Liver (tissue), 7 donors: ENCODE measurements at regions not wholly inside any gene's neighbourhood (a gene's known extent, or its start where the extent isn't known, plus 50 kb on each side); places are given as distances from the start of the nearest gene placed in this dataset.

Experiments
- DNase-seq: peaks from one replicate; pipeline ENCODE4 v3.0.0-alpha.2; 2017; ENCODE audit warnings: low spot score
- H3K27ac ChIP-seq, 2 donors: one replicate each; pipeline ENCODE4 v1.7.0; 2013; ENCODE audit warnings: inconsistent platforms in 2 of 2, low read length in 2 of 2, control low read depth in 1 of 2, low read depth in 1 of 2, mild to moderate bottlenecking in 1 of 2
- H3K27me3 ChIP-seq, 4 donors: one replicate each; pipeline versions ENCODE4 v1.6.1 to v1.7.0; 2013; ENCODE audit warnings: low read length in 3 of 4, inconsistent platforms in 1 of 4, mild to moderate bottlenecking in 1 of 4, moderate library complexity in 1 of 4; ENCODE audit not compliant: control insufficient read depth in 4 of 4, insufficient read depth in 4 of 4
- H3K36me3 ChIP-seq, 4 donors: one replicate each; pipeline versions ENCODE4 v1.6.1 to v1.7.0; 2013; ENCODE audit warnings: low read length in 3 of 4, mild to moderate bottlenecking in 3 of 4, low read depth in 1 of 4, moderate library complexity in 1 of 4; ENCODE audit not compliant: control insufficient read depth in 4 of 4, insufficient read depth in 3 of 4
- H3K4me1 ChIP-seq, 4 donors: one replicate each; pipeline versions ENCODE4 v1.6.1 to v1.7.0; 2013; ENCODE audit warnings: low read length in 3 of 4, mild to moderate bottlenecking in 3 of 4, moderate library complexity in 1 of 4; ENCODE audit not compliant: control insufficient read depth in 4 of 4, insufficient read depth in 4 of 4
- H3K4me3 ChIP-seq, 3 donors: one replicate each; pipeline versions ENCODE4 v1.6.1 to v1.7.0; 2013; ENCODE audit warnings: low read length in 3 of 3, control low read depth in 1 of 3, low read depth in 1 of 3, mild to moderate bottlenecking in 1 of 3
- H3K9ac ChIP-seq, 2 donors: one replicate each; pipeline ENCODE4 v1.7.0; 2013; ENCODE audit warnings: low read length in 2 of 2, mild to moderate bottlenecking in 2 of 2, moderate library complexity in 2 of 2, control low read depth in 1 of 2, low read depth in 1 of 2
- H3K9me3 ChIP-seq, 4 donors: one replicate each; pipeline versions ENCODE4 v1.6.1 to v1.7.0; 2013; ENCODE audit warnings: low read length in 3 of 4; ENCODE audit not compliant: control insufficient read depth in 4 of 4
- HNF4A ChIP-seq, 2 donors: conservative IDR thresholded peaks; 2 replicates each; pipeline ENCODE4 v1.6.1; 2016; ENCODE audit warnings: antibody characterized with exemption in 2 of 2, mild to moderate bottlenecking in 2 of 2
- HNF4G ChIP-seq: IDR thresholded peaks from 2 replicates; pipeline ENCODE4 v1.6.1; 2016; ENCODE audit warnings: antibody characterized with exemption
- JUND ChIP-seq, 2 donors: IDR thresholded peaks; 2 replicates each; pipeline ENCODE4 v1.6.1; 2016; ENCODE audit warnings: antibody characterized with exemption in 2 of 2
- NR2F2 ChIP-seq: IDR thresholded peaks from 2 replicates; pipeline ENCODE4 v1.6.1; 2016; ENCODE audit warnings: antibody characterized with exemption
- RAD21 ChIP-seq, 2 donors: IDR thresholded peaks; 2 replicates each; pipeline ENCODE4 v1.6.1; 2016; ENCODE audit warnings: antibody characterized with exemption in 2 of 2, mild to moderate bottlenecking in 2 of 2
- RXRA ChIP-seq, 2 donors: IDR thresholded peaks; 2 replicates each; pipeline ENCODE4 v1.6.1; 2017 to 2018; ENCODE audit warnings: antibody characterized with exemption in 2 of 2, mild to moderate bottlenecking in 1 of 2
- SP1 ChIP-seq: IDR thresholded peaks from 2 replicates; pipeline ENCODE4 v1.6.1; 2018; ENCODE audit warnings: antibody characterized with exemption, mild to moderate bottlenecking
- TAF1 ChIP-seq: conservative IDR thresholded peaks from 2 replicates; pipeline ENCODE4 v1.6.1; 2016; ENCODE audit warnings: antibody characterized with exemption, mild to moderate bottlenecking
- YY1 ChIP-seq: IDR thresholded peaks from 2 replicates; pipeline ENCODE4 v1.6.1; 2016; ENCODE audit warnings: antibody characterized with exemption, mild to moderate bottlenecking
- WGBS: extraction: QIAGEN DNeasy Blood & Tissue Kit; methylation state at CpG from one replicate; pipeline ENCODE4 v1.1.7; 2013; 5-methylcytosine and 5-hydroxymethylcytosine counted together
- TF ChIP-seq, protein P1 (sequence below): IDR thresholded peaks from 2 replicates; pipeline ENCODE4 v1.6.1; 2016; ENCODE audit warnings: antibody characterized with exemption
- TF ChIP-seq, protein P2 (sequence below): IDR thresholded peaks from 2 replicates; pipeline ENCODE4 v1.6.1; 2016; ENCODE audit warnings: antibody characterized with exemption, mild to moderate bottlenecking
- TF ChIP-seq, protein P3 (sequence below): IDR thresholded peaks from 2 replicates; pipeline ENCODE4 v1.6.1; 2016; ENCODE audit warnings: antibody characterized with exemption
- donor health status: healthy.
- donor health status: healthy.
- donor health status: healthy.
- donor health status: healthy.

DNA sequence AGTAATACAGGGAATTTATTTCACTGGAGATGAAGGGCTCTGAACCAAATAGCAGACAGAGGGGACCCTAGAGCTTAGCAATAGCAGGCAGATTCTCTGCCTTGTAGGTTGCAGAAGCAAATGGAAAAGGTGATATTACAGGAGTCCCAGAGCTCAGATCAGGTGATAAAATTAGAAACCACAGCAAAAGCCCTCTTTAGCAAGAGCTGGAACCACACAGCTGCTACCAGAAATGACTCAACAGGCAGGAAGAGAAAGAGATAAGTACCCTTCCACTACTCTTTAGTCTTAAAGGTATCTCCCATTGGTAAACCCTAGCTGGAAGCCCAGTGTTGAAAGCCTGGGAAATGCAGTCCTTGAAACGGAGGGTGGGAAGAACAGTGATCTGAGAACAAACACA, 535.6 kb upstream of the GHITM start:
- WGBS, result 56% methylated on average over 1 of the region's 1 CpG
- H3K9me3 ChIP-seq, result no peaks in the 10 kb centered on the region
- DNase-seq, result no peak
- H3K4me3 ChIP-seq, result no peak overlapping the region
- no peaks in the 10 kb centered on the region for H3K36me3 ChIP-seq
- H3K4me1 ChIP-seq, result no peaks in the 10 kb centered on the region
- no peak for TF ChIP-seq SP1
- no peak for TF ChIP-seq TAF1
- TF ChIP-seq, protein P1, sequence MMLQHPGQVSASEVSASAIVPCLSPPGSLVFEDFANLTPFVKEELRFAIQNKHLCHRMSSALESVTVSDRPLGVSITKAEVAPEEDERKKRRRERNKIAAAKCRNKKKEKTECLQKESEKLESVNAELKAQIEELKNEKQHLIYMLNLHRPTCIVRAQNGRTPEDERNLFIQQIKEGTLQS, result no peak
- no peak for TF ChIP-seq JUND (IDR thresholded peaks at IDR 0.05)
- no peak for TF ChIP-seq YY1
- TF ChIP-seq NR2F2, result no peak
- TF ChIP-seq HNF4G, result no peak
- TF ChIP-seq, protein P2, sequence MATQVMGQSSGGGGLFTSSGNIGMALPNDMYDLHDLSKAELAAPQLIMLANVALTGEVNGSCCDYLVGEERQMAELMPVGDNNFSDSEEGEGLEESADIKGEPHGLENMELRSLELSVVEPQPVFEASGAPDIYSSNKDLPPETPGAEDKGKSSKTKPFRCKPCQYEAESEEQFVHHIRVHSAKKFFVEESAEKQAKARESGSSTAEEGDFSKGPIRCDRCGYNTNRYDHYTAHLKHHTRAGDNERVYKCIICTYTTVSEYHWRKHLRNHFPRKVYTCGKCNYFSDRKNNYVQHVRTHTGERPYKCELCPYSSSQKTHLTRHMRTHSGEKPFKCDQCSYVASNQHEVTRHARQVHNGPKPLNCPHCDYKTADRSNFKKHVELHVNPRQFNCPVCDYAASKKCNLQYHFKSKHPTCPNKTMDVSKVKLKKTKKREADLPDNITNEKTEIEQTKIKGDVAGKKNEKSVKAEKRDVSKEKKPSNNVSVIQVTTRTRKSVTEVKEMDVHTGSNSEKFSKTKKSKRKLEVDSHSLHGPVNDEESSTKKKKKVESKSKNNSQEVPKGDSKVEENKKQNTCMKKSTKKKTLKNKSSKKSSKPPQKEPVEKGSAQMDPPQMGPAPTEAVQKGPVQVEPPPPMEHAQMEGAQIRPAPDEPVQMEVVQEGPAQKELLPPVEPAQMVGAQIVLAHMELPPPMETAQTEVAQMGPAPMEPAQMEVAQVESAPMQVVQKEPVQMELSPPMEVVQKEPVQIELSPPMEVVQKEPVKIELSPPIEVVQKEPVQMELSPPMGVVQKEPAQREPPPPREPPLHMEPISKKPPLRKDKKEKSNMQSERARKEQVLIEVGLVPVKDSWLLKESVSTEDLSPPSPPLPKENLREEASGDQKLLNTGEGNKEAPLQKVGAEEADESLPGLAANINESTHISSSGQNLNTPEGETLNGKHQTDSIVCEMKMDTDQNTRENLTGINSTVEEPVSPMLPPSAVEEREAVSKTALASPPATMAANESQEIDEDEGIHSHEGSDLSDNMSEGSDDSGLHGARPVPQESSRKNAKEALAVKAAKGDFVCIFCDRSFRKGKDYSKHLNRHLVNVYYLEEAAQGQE, result no peak
- no peak for TF ChIP-seq RAD21 (IDR thresholded peaks at IDR 0.05)
- TF ChIP-seq HNF4A (conservative IDR thresholded peaks at IDR 0.05), result no peak
- H3K9ac ChIP-seq, result no peak overlapping the region
- no peaks in the 10 kb centered on the region for H3K27me3 ChIP-seq
- H3K27ac ChIP-seq, result no peak overlapping the region

DNA sequence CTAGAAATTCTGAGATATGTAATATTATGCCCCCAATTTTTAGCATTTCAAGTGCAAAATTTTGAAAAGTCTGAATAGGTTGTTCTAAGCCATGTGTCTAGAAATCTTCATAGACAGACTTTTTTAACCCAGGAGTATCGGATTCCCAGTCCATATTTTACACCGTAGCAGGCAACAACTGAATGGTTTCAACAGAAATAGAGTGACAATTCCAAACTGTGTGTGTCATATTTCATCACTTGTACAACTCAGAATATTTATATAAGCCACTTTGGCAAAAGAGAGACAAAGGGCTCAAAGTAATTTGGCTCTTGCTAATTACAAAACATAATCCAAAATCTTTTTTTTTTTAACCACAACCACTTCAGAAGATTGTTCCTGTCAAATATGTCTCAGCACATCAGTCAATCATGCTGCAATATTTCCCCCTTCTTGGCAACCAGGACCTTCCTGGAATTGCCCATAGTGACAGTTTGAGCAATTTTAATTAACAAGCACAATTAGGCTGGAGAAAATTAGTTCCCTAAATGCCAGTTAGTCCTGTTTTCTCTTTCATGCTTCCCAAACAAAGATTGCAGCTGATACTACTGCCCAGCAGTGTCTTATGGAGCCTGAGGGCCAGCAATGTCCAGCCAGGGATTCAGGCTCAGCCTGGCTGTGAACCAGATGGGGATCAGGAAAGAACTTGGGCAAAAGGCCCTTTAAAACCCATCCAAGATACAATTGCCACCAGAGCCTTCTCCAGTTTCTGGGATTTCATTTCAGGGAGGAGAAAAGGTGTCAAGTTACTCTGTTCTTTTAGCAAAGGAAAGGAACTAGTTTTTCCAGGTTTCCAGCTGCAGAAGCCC, 533.3 kb upstream of the GHITM start:
- Histone ChIP-seq H3K4me1 (no peaks in the 10 kb centered on the region), H3K27ac (no peak overlapping the region), H3K27me3 (no peaks in the 10 kb centered on the region), H3K4me3 (no peak overlapping the region), H3K9ac (no peak overlapping the region), H3K9me3 (no peaks in the 10 kb centered on the region), H3K36me3 (no peaks in the 10 kb centered on the region)
- DNase-seq, result no peak
- WGBS, result 84% methylated on average over 2 of the region's 2 CpGs
- no peak for TF ChIP-seq RAD21 (IDR thresholded peaks at IDR 0.05)

DNA sequence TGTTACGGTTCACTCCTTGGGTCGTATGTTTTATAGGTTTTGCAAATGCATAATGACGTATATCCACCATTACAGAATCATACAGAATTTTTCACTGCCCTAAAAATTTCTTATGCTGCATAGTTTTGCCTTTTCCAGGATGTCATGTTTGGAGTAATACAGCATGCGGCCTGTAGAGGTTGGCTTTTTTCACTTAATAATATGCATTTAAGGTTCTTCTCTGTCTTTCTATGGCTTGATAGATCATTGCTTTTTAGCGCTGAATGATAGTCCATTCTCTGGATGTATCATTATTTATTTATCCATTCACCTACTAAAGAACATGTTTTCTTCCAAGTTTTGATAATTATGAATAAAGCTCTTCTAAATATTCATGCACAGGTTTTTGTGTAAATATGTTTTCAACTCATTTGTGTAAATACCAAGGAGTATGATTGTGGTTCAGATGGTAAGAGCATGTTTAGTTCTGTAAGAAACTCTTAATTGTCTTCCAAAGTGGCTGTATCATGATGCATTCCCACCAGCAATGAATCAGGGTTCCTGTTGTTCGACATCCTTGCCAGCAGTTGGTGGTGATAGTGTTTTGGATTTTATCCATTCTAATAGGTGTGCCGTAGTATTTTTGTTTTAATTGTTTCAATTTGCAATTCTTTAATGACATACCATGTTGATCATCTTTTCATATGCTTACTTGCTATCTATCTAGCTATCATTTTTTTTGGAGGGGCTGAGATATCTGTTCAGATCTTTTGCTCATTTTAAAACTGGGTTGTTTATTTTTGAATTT, 531.2 kb upstream of the GHITM start:
- no peak for TF ChIP-seq RXRA (IDR thresholded peaks at IDR 0.05)
- TF ChIP-seq, protein P3, sequence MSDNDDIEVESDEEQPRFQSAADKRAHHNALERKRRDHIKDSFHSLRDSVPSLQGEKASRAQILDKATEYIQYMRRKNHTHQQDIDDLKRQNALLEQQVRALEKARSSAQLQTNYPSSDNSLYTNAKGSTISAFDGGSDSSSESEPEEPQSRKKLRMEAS, result no peak
- Histone ChIP-seq H3K27me3 (no peaks in the 10 kb centered on the region), H3K4me3 (no peak overlapping the region), H3K4me1 (no peaks in the 10 kb centered on the region), H3K36me3 (no peaks in the 10 kb centered on the region), H3K27ac (no peak overlapping the region), H3K9ac (no peak overlapping the region), H3K9me3 (no peaks in the 10 kb centered on the region)
- 89% methylated on average over 7 of the region's 7 CpGs for WGBS
- DNase-seq, result no peak
